ENCODE measurements at regions not wholly inside any gene's neighbourhood (a gene's known extent, or its start where the extent isn't known, plus 50 kb on each side); places are given as distances from the start of the nearest gene placed in this dataset.

- no peak for TF ChIP-seq EZH2phosphoT487 (conservative IDR thresholded peaks at IDR 0.05; ENCODE audit: low read length)
- TF ChIP-seq, protein P1, sequence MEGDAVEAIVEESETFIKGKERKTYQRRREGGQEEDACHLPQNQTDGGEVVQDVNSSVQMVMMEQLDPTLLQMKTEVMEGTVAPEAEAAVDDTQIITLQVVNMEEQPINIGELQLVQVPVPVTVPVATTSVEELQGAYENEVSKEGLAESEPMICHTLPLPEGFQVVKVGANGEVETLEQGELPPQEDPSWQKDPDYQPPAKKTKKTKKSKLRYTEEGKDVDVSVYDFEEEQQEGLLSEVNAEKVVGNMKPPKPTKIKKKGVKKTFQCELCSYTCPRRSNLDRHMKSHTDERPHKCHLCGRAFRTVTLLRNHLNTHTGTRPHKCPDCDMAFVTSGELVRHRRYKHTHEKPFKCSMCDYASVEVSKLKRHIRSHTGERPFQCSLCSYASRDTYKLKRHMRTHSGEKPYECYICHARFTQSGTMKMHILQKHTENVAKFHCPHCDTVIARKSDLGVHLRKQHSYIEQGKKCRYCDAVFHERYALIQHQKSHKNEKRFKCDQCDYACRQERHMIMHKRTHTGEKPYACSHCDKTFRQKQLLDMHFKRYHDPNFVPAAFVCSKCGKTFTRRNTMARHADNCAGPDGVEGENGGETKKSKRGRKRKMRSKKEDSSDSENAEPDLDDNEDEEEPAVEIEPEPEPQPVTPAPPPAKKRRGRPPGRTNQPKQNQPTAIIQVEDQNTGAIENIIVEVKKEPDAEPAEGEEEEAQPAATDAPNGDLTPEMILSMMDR (IDR thresholded peaks at IDR 0.05; ENCODE audit: insufficient read depth, low read length, poor library complexity, severe bottlenecking) = peak; percentile 70
- no peak overlapping the region for H3K9ac ChIP-seq (ENCODE audit: low read length)
- H3K27ac ChIP-seq (ENCODE audit: low read depth, low read length) = no peak overlapping the region
- H3K9me3 ChIP-seq (ENCODE audit: insufficient read depth, low read length) = no peaks in the 10 kb centered on the region
- no peaks in the 10 kb centered on the region for H3K36me3 ChIP-seq (ENCODE audit: low read length)
- H3K4me2 ChIP-seq (ENCODE audit: low read depth, low read length, poor library complexity, severe bottlenecking) = no peak overlapping the region
- no peak overlapping the region for H3K4me3 ChIP-seq (ENCODE audit: insufficient read depth, low read length, poor library complexity, severe bottlenecking)
- H3K9me2 ChIP-seq (replicated peaks; ENCODE audit: insufficient read depth, low read length) = no peaks in the 10 kb centered on the region
- no peaks in the 10 kb centered on the region for H3K79me2 ChIP-seq (ENCODE audit: insufficient read depth, low read length)
- peak overlapping the region; percentile 52 for H2AFZ ChIP-seq (ENCODE audit: low read depth, low read length, severe bottlenecking)
- H4K20me1 ChIP-seq (ENCODE audit: low read depth, low read length) = no peaks in the 10 kb centered on the region
- H3K27me3 ChIP-seq (ENCODE audit: low read length) = no peaks in the 10 kb centered on the region
- no peaks in the 10 kb centered on the region for H3F3A ChIP-seq (ENCODE audit: insufficient read depth)
Measured at GRCh38 chr2:180125245-180125962, 118.3 kb upstream of the CWC22 start.

DNA sequence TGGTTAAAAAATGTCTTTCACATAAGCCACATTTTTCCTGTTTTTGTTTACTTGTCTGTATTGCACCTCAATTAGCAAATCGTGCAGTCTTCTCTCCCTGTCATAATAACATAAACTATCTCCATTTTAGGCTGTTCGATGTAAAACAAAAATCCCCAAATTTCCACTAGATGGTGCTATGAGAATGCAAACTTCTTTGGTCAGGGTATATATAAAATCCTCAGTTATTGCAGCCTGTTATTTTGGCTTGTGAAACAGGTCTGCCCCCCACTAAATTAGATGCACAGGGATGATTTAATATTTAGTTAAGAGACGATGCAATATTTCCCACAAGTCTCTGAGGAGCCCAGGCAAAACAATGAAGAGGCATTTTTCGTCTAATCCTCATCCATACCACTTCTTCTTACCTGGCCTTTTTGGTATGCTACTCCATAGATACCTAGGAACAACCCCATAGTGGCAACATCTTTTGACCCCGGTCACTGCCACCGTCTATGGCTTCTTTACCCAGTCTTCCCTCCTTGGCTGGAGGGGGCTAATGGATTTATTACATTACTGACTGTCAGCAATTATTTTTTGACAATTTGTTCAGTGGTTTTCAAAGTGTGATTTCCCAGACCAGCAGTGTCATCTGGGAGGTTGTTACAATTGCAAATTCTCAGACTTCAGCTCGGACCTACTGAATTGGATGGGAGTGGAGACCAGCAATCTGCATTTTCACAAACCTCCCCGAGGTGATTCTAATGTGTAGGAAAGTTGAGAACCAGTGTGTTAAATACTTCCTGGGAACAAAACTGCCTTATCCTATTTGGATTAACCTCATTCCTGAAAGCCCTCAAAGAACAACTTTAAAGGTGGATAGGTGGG is 117.4 kb upstream of the CWC22 start:
- H3K27me3 ChIP-seq (ENCODE audit: low read length) = no peaks in the 10 kb centered on the region
- TF ChIP-seq EZH2phosphoT487 (conservative IDR thresholded peaks at IDR 0.05; ENCODE audit: low read length) = no peak
- TF ChIP-seq, protein P1 (IDR thresholded peaks at IDR 0.05; ENCODE audit: insufficient read depth, low read length, poor library complexity, severe bottlenecking) = peak; percentile 36
- H3K9me2 ChIP-seq (replicated peaks; ENCODE audit: insufficient read depth, low read length) = no peaks in the 10 kb centered on the region
- no peaks in the 10 kb centered on the region for H4K20me1 ChIP-seq (ENCODE audit: low read depth, low read length)
- no peak overlapping the region for H3K4me3 ChIP-seq (ENCODE audit: insufficient read depth, low read length, poor library complexity, severe bottlenecking)
- no peak overlapping the region for H2AFZ ChIP-seq (ENCODE audit: low read depth, low read length, severe bottlenecking)
- no peaks in the 10 kb centered on the region for H3K36me3 ChIP-seq (ENCODE audit: low read length)
- H3K9ac ChIP-seq (ENCODE audit: low read length) = no peak overlapping the region
- no peaks in the 10 kb centered on the region for H3K9me3 ChIP-seq (ENCODE audit: insufficient read depth, low read length)
- no peaks in the 10 kb centered on the region for H3F3A ChIP-seq (ENCODE audit: insufficient read depth)
- no peak overlapping the region for H3K27ac ChIP-seq (ENCODE audit: low read depth, low read length)
- H3K4me2 ChIP-seq (ENCODE audit: low read depth, low read length, poor library complexity, severe bottlenecking) = no peak overlapping the region
- H3K79me2 ChIP-seq (ENCODE audit: insufficient read depth, low read length) = no peaks in the 10 kb centered on the region

DNA sequence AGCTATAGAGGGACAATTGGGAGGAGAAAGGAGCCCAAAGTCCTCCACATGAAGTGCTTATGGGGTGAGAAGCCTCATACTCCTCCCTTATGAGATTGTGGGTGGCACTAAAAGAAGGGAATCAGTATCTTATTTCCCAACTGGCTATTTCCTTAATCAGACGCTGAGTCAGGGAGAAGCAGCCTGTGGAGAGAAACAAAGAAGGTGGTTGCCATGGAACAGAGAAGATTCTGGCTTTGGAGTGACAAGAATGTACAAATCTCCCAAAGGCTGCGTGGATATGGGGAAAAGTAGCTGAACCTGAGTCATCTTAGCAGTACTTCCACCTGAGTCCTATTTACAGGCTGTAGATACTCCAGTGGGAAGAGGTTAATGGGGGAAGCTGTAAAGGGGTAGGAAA is 115.8 kb upstream of the CWC22 start:
- Histone ChIP-seq H2AFZ (ENCODE audit: low read depth, low read length, severe bottlenecking) (no peak overlapping the region), H3K27me3 (ENCODE audit: low read length) (no peaks in the 10 kb centered on the region), H3K9me3 (ENCODE audit: insufficient read depth, low read length) (no peaks in the 10 kb centered on the region), H3K36me3 (ENCODE audit: low read length) (no peaks in the 10 kb centered on the region), H3K9ac (ENCODE audit: low read length) (no peak overlapping the region), H3K27ac (ENCODE audit: low read depth, low read length) (no peak overlapping the region), H3K79me2 (ENCODE audit: insufficient read depth, low read length) (no peaks in the 10 kb centered on the region), H3K9me2 (replicated peaks; ENCODE audit: insufficient read depth, low read length) (no peaks in the 10 kb centered on the region), H3F3A (ENCODE audit: insufficient read depth) (no peaks in the 10 kb centered on the region), H3K4me2 (ENCODE audit: low read depth, low read length, poor library complexity, severe bottlenecking) (no peak overlapping the region), H3K4me3 (ENCODE audit: insufficient read depth, low read length, poor library complexity, severe bottlenecking) (no peak overlapping the region), H4K20me1 (ENCODE audit: low read depth, low read length) (no peaks in the 10 kb centered on the region)
- no peak for TF ChIP-seq EZH2phosphoT487 (conservative IDR thresholded peaks at IDR 0.05; ENCODE audit: low read length)
- TF ChIP-seq, protein P1 (IDR thresholded peaks at IDR 0.05; ENCODE audit: insufficient read depth, low read length, poor library complexity, severe bottlenecking) = no peak

Measured in SU-DHL-6 (cell line).